ENCODE measurements at regions not wholly inside any gene's neighbourhood (a gene's known extent, or its start where the extent isn't known, plus 50 kb on each side); places are given as distances from the start of the nearest gene placed in this dataset.

- TF ChIP-seq ZNF121 (CRISPR knock-in tag; IDR thresholded peaks at IDR 0.05) = no peak
- TF ChIP-seq CTCF (IDR thresholded peaks at IDR 0.05) = no peak
- TF ChIP-seq HMGA2 (CRISPR knock-in tag; IDR thresholded peaks at IDR 0.05) = no peak
- no peak for TF ChIP-seq FOXK1 (CRISPR knock-in tag; IDR thresholded peaks at IDR 0.05)
- TF ChIP-seq, protein P1, sequence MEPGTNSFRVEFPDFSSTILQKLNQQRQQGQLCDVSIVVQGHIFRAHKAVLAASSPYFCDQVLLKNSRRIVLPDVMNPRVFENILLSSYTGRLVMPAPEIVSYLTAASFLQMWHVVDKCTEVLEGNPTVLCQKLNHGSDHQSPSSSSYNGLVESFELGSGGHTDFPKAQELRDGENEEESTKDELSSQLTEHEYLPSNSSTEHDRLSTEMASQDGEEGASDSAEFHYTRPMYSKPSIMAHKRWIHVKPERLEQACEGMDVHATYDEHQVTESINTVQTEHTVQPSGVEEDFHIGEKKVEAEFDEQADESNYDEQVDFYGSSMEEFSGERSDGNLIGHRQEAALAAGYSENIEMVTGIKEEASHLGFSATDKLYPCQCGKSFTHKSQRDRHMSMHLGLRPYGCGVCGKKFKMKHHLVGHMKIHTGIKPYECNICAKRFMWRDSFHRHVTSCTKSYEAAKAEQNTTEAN (CRISPR knock-in tag; IDR thresholded peaks at IDR 0.05) = no peak
- TF ChIP-seq JUN (CRISPR knock-in tag; IDR thresholded peaks at IDR 0.05) = no peak
- TF ChIP-seq MLX (CRISPR knock-in tag; IDR thresholded peaks at IDR 0.05) = no peak
- TF ChIP-seq ZNF671 (CRISPR knock-in tag; IDR thresholded peaks at IDR 0.05) = no peak
- no peak for TF ChIP-seq OVOL2 (CRISPR knock-in tag; IDR thresholded peaks at IDR 0.05; ENCODE audit: borderline replicate concordance)
These were observed 115.9 kb downstream of the DDX53 start for GRCh38 chrX:23115651-23116050.
